ENCODE measurements at regions not wholly inside any gene's neighbourhood (a gene's known extent, or its start where the extent isn't known, plus 50 kb on each side); places are given as distances from the start of the nearest gene placed in this dataset.

GRCh38 chr12:61869796-61870195, 390.4 kb upstream of the USP15 start:
- TF ChIP-seq CTCF (IDR thresholded peaks at IDR 0.05) (no peak), POLR2A (IDR thresholded peaks at IDR 0.05) (no peak), EP300 (IDR thresholded peaks at IDR 0.05) (no peak), POLR2AphosphoS5 (IDR thresholded peaks at IDR 0.05) (no peak)

Data from sigmoid colon (tissue), 4 donors.